ENCODE measurements at regions not wholly inside any gene's neighbourhood (a gene's known extent, or its start where the extent isn't known, plus 50 kb on each side); places are given as distances from the start of the nearest gene placed in this dataset.

DNA sequence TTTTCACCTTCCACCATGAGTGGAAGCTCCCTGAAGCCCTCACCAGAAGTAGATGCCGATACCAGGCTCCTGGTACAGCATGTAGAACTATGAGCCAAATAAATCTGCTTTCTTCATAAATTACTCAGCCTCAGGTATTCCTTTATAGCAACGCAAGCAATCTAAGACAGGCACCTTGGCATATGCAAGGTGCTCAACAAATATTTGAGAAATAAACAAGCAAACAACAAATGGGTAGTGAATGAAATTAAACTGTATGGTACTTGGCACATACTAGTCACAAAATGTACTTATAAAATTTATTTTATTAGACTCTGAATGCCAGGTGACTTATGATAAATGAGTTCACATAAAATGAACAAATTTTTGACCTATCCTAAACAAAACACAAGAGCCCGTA lies 220.3 kb downstream of the MAFB start:
- no peaks in the 10 kb centered on the region for H3K36me3 Mint-ChIP-seq
- CTCF ChIA-PET = no interaction called here
- TF ChIP-seq, protein P1, sequence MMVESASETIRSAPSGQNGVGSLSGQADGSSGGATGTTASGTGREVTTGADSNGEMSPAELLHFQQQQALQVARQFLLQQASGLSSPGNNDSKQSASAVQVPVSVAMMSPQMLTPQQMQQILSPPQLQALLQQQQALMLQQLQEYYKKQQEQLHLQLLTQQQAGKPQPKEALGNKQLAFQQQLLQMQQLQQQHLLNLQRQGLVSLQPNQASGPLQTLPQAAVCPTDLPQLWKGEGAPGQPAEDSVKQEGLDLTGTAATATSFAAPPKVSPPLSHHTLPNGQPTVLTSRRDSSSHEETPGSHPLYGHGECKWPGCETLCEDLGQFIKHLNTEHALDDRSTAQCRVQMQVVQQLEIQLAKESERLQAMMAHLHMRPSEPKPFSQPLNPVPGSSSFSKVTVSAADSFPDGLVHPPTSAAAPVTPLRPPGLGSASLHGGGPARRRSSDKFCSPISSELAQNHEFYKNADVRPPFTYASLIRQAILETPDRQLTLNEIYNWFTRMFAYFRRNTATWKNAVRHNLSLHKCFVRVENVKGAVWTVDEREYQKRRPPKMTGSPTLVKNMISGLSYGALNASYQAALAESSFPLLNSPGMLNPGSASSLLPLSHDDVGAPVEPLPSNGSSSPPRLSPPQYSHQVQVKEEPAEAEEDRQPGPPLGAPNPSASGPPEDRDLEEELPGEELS (CRISPR knock-in tag; IDR thresholded peaks at IDR 0.05) = no peak
- TF ChIP-seq ZNF232 (CRISPR knock-in tag; IDR thresholded peaks at IDR 0.05) (no peak), NR3C1 (CRISPR knock-in tag; conservative IDR thresholded peaks at IDR 0.05; ENCODE audit: low read depth) (no peak), SMAD3 (CRISPR knock-in tag; IDR thresholded peaks at IDR 0.05; ENCODE audit: borderline replicate concordance) (no peak), SOX15 (CRISPR knock-in tag; IDR thresholded peaks at IDR 0.05) (no peak), MYBL2 (CRISPR knock-in tag; IDR thresholded peaks at IDR 0.05) (no peak)
- TF ChIP-seq, protein P2, sequence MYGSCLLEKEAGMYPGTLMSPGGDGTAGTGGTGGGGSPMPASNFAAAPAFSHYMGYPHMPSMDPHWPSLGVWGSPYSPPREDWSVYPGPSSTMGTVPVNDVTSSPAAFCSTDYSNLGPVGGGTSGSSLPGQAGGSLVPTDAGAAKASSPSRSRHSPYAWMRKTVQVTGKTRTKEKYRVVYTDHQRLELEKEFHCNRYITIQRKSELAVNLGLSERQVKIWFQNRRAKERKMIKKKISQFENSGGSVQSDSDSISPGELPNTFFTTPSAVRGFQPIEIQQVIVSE (CRISPR knock-in tag; IDR thresholded peaks at IDR 0.05; ENCODE audit: borderline replicate concordance) = no peak
- TF ChIP-seq, protein P3, sequence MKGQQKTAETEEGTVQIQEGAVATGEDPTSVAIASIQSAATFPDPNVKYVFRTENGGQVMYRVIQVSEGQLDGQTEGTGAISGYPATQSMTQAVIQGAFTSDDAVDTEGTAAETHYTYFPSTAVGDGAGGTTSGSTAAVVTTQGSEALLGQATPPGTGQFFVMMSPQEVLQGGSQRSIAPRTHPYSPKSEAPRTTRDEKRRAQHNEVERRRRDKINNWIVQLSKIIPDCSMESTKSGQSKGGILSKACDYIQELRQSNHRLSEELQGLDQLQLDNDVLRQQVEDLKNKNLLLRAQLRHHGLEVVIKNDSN (CRISPR knock-in tag; IDR thresholded peaks at IDR 0.05) = no peak
- TF ChIP-seq, protein P4, sequence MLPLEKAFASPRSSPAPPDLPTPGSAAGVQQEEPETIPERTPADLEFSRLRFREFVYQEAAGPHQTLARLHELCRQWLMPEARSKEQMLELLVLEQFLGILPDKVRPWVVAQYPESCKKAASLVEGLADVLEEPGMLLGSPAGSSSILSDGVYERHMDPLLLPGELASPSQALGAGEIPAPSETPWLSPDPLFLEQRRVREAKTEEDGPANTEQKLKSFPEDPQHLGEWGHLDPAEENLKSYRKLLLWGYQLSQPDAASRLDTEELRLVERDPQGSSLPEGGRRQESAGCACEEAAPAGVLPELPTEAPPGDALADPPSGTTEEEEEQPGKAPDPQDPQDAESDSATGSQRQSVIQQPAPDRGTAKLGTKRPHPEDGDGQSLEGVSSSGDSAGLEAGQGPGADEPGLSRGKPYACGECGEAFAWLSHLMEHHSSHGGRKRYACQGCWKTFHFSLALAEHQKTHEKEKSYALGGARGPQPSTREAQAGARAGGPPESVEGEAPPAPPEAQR (CRISPR knock-in tag; IDR thresholded peaks at IDR 0.05) = no peak
- H3K27me3 Mint-ChIP-seq (ENCODE audit: low read depth) = no peaks in the 10 kb centered on the region
- ATAC-seq (no peak), DNase-seq (ENCODE audit: low spot score) (no peak)
- no peaks in the 10 kb centered on the region for H3K9me3 Mint-ChIP-seq
- POLR2A ChIA-PET = no interaction called here
- H3K4me3 Mint-ChIP-seq = no peak overlapping the region
- peaks cover 25% of the 10 kb centered on the region for H3K4me1 Mint-ChIP-seq
- no peak overlapping the region for H3K27ac Mint-ChIP-seq

DNA sequence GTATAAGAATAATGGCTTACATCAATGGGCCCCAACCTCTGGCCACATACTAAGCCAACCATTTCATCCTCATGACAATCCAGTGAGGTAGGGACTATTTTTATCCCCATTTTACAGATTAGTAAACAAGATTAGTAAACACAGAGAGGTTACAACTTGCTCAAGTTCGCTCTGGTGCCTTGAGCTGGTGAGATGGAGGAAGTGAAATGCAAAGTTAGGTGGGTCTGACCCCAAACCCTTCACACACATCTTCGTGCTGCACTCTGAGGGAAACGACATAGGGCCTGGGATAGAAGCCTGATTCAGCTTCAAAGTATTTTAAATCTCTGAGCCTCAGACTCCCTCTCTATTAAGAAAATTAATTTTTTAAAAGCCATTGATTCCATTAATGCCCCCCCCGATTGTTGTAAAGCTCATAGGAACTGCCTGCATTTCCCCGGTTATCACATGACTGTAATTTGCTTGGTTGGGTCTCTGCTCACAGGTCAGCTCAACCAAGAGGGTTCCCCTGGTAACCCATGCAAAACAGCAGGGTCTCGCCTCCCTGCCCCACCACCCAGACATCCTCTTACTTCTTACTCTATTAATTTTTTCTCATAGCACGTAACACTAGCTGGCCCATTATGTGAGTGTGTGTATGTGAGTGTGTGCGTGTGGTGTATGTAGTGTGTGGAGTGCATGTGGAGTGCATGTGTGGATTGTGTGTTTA lies 221.2 kb downstream of the MAFB start:
- ChIA-PET CTCF (no interaction called here), POLR2A (no interaction called here)
- DNase-seq (ENCODE audit: low spot score) (no peak), ATAC-seq (no peak)
- Mint-ChIP-seq H3K4me3 (no peak overlapping the region), H3K27ac (no peak overlapping the region), H3K36me3 (no peaks in the 10 kb centered on the region), H3K27me3 (ENCODE audit: low read depth) (no peaks in the 10 kb centered on the region), H3K9me3 (no peaks in the 10 kb centered on the region), H3K4me1 (peaks cover 28% of the 10 kb centered on the region)
- TF ChIP-seq ETV6 (CRISPR knock-in tag; IDR thresholded peaks at IDR 0.05) (no peak), GABPB1 (CRISPR knock-in tag; IDR thresholded peaks at IDR 0.05) (no peak), TEAD1 (CRISPR knock-in tag; IDR thresholded peaks at IDR 0.05) (no peak), KAT7 (CRISPR knock-in tag; IDR thresholded peaks at IDR 0.05; ENCODE audit: borderline replicate concordance) (no peak)
- TF ChIP-seq, protein P5, sequence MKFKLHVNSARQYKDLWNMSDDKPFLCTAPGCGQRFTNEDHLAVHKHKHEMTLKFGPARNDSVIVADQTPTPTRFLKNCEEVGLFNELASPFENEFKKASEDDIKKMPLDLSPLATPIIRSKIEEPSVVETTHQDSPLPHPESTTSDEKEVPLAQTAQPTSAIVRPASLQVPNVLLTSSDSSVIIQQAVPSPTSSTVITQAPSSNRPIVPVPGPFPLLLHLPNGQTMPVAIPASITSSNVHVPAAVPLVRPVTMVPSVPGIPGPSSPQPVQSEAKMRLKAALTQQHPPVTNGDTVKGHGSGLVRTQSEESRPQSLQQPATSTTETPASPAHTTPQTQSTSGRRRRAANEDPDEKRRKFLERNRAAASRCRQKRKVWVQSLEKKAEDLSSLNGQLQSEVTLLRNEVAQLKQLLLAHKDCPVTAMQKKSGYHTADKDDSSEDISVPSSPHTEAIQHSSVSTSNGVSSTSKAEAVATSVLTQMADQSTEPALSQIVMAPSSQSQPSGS (CRISPR knock-in tag; IDR thresholded peaks at IDR 0.05; ENCODE audit: borderline replicate concordance, low read depth) = no peak
- TF ChIP-seq, protein P6, sequence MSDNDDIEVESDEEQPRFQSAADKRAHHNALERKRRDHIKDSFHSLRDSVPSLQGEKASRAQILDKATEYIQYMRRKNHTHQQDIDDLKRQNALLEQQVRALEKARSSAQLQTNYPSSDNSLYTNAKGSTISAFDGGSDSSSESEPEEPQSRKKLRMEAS (CRISPR knock-in tag; IDR thresholded peaks at IDR 0.05) = no peak
- TF ChIP-seq, protein P7, sequence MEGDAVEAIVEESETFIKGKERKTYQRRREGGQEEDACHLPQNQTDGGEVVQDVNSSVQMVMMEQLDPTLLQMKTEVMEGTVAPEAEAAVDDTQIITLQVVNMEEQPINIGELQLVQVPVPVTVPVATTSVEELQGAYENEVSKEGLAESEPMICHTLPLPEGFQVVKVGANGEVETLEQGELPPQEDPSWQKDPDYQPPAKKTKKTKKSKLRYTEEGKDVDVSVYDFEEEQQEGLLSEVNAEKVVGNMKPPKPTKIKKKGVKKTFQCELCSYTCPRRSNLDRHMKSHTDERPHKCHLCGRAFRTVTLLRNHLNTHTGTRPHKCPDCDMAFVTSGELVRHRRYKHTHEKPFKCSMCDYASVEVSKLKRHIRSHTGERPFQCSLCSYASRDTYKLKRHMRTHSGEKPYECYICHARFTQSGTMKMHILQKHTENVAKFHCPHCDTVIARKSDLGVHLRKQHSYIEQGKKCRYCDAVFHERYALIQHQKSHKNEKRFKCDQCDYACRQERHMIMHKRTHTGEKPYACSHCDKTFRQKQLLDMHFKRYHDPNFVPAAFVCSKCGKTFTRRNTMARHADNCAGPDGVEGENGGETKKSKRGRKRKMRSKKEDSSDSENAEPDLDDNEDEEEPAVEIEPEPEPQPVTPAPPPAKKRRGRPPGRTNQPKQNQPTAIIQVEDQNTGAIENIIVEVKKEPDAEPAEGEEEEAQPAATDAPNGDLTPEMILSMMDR (IDR thresholded peaks at IDR 0.05) = no peak

Data from WTC11 (cell line).